ENCODE measurements at regions not wholly inside any gene's neighbourhood (a gene's known extent, or its start where the extent isn't known, plus 50 kb on each side); places are given as distances from the start of the nearest gene placed in this dataset.

DNA sequence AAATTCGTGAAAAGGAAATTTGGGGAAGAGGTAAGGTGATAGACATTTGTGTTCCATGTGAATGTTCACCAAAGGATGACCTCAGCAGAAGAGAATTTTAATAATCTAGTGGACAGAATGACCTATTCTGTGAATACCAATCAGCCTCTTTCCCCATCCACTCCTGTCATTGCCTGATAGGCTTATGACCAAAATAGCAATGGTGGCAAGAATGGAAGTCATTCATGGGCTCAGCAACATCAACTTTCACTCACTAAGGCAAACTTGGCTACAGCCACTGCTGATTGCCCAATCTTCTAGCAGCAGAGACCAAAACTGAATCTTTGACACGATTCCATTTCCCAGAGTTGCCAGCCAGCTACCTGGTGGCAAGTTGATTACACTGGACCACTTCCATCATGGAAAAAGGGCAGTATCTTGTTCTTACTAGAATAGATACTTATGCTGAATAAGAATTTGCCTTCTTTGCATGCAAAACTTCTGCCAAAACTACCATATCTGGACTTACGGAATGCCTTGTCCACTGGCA is 348.7 kb upstream of the PBX1 start:
- no peak overlapping the region for H3K9ac ChIP-seq (ENCODE audit: low read depth, low read length)
- no peak overlapping the region for H3K27ac ChIP-seq (ENCODE audit: low read length)
- no peak overlapping the region for H3K4me3 ChIP-seq (ENCODE audit: low read length)
- no peaks in the 10 kb centered on the region for H3K27me3 ChIP-seq (ENCODE audit: insufficient read depth, low read length)
- no peaks in the 10 kb centered on the region for H3K36me3 ChIP-seq (ENCODE audit: insufficient read depth, low read depth, low read length)
- no peaks in the 10 kb centered on the region for H3K4me1 ChIP-seq (ENCODE audit: insufficient read depth, low read length)
- H3K9me3 ChIP-seq (ENCODE audit: insufficient read depth, low read depth, low read length): peaks cover 8% of the 10 kb centered on the region

DNA sequence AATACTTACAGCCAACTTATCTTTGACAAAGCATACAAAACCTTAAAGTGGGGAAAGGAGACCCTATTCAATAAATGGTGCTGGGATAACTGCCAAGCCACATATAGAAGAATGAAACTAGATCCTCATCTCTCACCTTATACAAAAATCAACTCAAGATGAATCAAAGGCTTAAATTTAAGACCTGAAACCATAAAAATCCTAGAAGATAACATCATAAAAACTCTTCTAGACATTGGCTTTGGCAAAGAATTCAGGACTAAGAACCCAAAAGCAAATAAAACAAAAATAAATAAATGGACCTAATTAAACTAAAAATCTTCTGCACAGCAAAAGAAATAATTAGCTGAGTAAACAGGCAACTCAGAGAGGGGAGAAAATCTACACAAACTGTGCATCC is 335.6 kb upstream of the PBX1 start:
- no peaks in the 10 kb centered on the region for H3K36me3 ChIP-seq (ENCODE audit: insufficient read depth, low read depth, low read length)
- H3K9me3 ChIP-seq (ENCODE audit: insufficient read depth, low read depth, low read length): no peaks in the 10 kb centered on the region
- no peaks in the 10 kb centered on the region for H3K27me3 ChIP-seq (ENCODE audit: insufficient read depth, low read length)
- peaks cover 6% of the 10 kb centered on the region; the same call in 1 of the 2 replicates for H3K4me1 ChIP-seq (ENCODE audit: insufficient read depth, low read length)
- H3K27ac ChIP-seq (ENCODE audit: low read length): no peak overlapping the region
- no peak overlapping the region for H3K9ac ChIP-seq (ENCODE audit: low read depth, low read length)
- H3K4me3 ChIP-seq (ENCODE audit: low read length): no peak overlapping the region

DNA sequence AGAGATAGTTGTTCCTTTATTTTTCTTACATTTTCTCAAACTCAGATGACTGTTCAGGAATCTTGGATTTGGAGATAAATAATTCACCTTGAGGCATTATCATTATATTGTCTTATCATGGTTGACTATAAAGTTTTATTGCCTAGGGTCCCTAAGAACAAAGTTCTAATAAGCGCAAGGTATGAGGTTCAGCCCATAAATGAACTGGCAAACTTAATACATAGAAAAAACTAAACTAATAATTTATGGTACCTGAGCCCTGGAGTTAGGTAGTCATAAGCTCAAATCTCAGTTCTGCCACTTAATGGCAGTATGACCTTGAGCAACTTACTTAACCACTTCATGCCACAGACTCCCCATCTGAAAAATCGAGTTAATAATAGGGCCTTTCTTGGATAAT is 334.0 kb upstream of the PBX1 start:
- H3K36me3 ChIP-seq (ENCODE audit: insufficient read depth, low read depth, low read length): no peaks in the 10 kb centered on the region
- no peak overlapping the region for H3K9ac ChIP-seq (ENCODE audit: low read depth, low read length)
- H3K27ac ChIP-seq (ENCODE audit: low read length): no peak overlapping the region
- no peaks in the 10 kb centered on the region for H3K9me3 ChIP-seq (ENCODE audit: insufficient read depth, low read depth, low read length)
- peaks cover 6% of the 10 kb centered on the region; the same call in 1 of the 2 replicates for H3K4me1 ChIP-seq (ENCODE audit: insufficient read depth, low read length)
- H3K4me3 ChIP-seq (ENCODE audit: low read length): no peak overlapping the region
- H3K27me3 ChIP-seq (ENCODE audit: insufficient read depth, low read length): no peaks in the 10 kb centered on the region

DNA sequence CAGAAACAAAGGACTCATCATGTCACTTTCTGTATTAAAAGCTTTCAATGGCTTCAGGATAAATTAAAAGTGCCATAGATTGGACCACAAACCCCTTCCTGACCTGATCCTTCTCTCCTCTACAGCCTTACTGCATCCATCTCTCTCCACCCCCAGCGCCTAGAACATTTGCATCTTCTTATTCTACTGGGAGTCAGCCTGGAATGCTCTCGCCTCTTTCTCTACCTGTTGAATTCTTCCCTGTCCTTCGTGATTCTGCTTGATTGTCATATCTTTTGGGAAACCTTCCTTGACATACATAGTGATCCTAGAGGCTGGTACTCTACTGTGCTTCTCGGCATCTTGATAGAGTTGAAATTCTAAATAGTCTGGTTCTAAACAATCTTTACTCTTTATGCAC is 332.0 kb upstream of the PBX1 start:
- no peaks in the 10 kb centered on the region for H3K9me3 ChIP-seq (ENCODE audit: insufficient read depth, low read depth, low read length)
- no peaks in the 10 kb centered on the region for H3K36me3 ChIP-seq (ENCODE audit: insufficient read depth, low read depth, low read length)
- no peaks in the 10 kb centered on the region for H3K27me3 ChIP-seq (ENCODE audit: insufficient read depth, low read length)
- H3K4me3 ChIP-seq (ENCODE audit: low read length): no peak overlapping the region
- H3K27ac ChIP-seq (ENCODE audit: low read length): no peak overlapping the region
- peaks cover 6% of the 10 kb centered on the region; the same call in 1 of the 2 replicates for H3K4me1 ChIP-seq (ENCODE audit: insufficient read depth, low read length)
- H3K9ac ChIP-seq (ENCODE audit: low read depth, low read length): no peak overlapping the region

DNA sequence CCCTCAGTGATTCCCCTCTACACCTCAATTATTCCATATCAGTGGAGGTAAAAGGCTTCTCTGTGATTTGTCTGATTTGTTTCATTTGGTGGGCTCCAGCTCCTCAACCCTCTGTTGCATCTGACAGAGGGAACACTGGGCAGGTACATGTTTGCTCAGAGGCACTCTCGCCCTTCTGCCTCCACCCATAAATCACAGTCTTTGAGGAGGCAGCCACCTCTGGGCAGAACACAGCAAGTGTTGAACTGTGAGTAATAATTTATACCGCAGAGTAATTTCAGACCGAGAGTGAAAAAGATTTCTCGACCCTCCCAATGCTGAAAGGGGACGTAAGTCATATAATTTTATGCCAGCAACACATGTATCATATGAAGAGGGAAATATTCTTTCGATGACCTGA is 330.1 kb upstream of the PBX1 start:
- Histone ChIP-seq H3K36me3 (ENCODE audit: insufficient read depth, low read depth, low read length) (no peaks in the 10 kb centered on the region), H3K27me3 (ENCODE audit: insufficient read depth, low read length) (no peaks in the 10 kb centered on the region), H3K27ac (ENCODE audit: low read length) (no peak overlapping the region), H3K9ac (ENCODE audit: low read depth, low read length) (no peak overlapping the region), H3K4me1 (ENCODE audit: insufficient read depth, low read length) (peaks cover 6% of the 10 kb centered on the region; the same call in 1 of the 2 replicates), H3K4me3 (ENCODE audit: low read length) (no peak overlapping the region), H3K9me3 (ENCODE audit: insufficient read depth, low read depth, low read length) (no peaks in the 10 kb centered on the region)

DNA sequence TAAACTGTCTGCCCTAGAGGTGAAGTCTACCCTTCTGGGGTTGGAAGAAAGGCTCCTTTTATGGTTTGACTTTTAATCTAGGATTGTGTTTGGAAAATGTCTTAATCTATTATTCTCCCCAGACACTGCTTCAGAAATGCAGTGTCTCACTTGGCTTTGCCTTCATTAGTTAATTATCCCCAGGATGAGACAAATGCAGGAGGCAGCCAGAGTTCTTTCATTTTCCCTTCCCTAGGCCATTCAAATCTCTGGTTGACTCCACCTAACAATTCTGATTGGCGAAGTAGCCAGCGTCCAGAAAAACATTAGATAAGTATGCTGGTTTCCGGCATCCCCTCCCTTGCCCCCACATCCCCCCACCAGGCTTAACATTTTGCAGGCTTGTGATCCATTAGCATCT is 325.8 kb upstream of the PBX1 start:
- Histone ChIP-seq H3K9me3 (ENCODE audit: insufficient read depth, low read depth, low read length) (peaks cover 3% of the 10 kb centered on the region; the same call in 1 of the 2 replicates), H3K27me3 (ENCODE audit: insufficient read depth, low read length) (no peaks in the 10 kb centered on the region), H3K9ac (ENCODE audit: low read depth, low read length) (no peak overlapping the region), H3K4me3 (ENCODE audit: low read length) (no peak overlapping the region), H3K27ac (ENCODE audit: low read length) (no peak overlapping the region), H3K4me1 (ENCODE audit: insufficient read depth, low read length) (peaks cover under 1% of the 10 kb centered on the region; the same call in 1 of the 2 replicates), H3K36me3 (ENCODE audit: insufficient read depth, low read depth, low read length) (no peaks in the 10 kb centered on the region)

DNA sequence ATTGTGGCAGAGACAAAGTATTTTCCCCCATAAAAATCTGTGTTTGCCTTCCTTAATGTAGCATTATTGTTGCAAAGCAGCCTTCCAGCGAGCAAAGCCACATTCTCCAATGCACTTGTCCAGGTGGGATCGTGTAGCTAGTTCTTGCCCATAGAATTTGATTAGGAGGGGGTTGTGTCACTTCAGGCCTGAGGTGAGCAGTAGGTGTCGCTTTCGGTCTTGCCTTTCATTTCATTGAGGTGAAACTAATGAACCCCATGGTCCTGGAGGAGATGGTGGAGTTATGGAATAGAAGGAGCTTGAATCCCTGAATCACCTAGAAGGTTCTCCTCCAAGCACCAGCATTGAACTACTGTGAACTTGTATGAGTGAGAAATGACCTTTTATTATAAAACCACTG is 318.9 kb upstream of the PBX1 start:
- Histone ChIP-seq H3K27ac (ENCODE audit: low read length) (no peak overlapping the region), H3K4me3 (ENCODE audit: low read length) (no peak overlapping the region), H3K27me3 (ENCODE audit: insufficient read depth, low read length) (no peaks in the 10 kb centered on the region), H3K9me3 (ENCODE audit: insufficient read depth, low read depth, low read length) (no peaks in the 10 kb centered on the region; the same call in 1 of the 2 replicates), H3K36me3 (ENCODE audit: insufficient read depth, low read depth, low read length) (no peaks in the 10 kb centered on the region), H3K4me1 (ENCODE audit: insufficient read depth, low read length) (no peaks in the 10 kb centered on the region), H3K9ac (ENCODE audit: low read depth, low read length) (no peak overlapping the region)

DNA sequence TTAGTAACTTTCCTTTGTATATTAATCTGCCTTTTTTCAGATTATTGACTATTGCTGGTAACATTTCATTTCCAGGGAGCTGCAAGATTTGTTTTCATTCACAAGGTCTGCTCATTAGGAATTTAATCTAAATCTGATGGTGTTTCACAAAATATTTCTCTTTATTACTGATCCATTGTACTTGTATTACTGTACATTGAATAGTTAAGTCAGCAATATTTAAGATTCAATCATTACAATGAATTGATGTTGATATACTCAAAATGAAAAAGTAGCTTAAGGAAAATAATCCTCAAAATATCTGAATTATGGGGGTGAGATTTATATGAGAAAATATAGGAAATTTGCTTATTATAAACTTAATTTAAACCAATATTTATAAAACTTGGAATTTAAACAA is 308.6 kb upstream of the PBX1 start:
- no peak overlapping the region for H3K4me3 ChIP-seq (ENCODE audit: low read length)

DNA sequence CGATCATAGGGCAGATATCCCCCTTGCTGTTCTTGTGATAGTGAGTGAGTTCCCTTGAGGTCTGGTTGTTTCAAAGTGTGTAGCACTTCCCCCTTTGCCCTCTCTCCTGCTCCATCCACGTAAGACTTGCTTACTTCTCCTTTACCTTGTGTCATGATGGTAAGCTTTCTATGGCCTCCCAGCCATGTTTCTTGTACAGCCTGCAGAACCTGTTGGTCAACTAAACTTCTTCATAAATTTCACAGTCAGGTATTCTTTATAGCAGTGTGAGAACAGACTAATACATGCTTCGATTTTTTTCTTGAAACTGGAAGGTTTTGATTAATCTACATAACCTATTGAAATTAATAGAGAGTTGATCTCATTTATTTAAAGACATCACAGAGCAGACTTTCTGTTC is 302.5 kb upstream of the PBX1 start:
- Histone ChIP-seq H3K4me1 (ENCODE audit: insufficient read depth, low read length) (no peaks in the 10 kb centered on the region), H3K4me3 (ENCODE audit: low read length) (no peak overlapping the region), H3K9ac (ENCODE audit: low read depth, low read length) (no peak overlapping the region), H3K27ac (ENCODE audit: low read length) (no peak overlapping the region), H3K9me3 (ENCODE audit: insufficient read depth, low read depth, low read length) (no peaks in the 10 kb centered on the region), H3K36me3 (ENCODE audit: insufficient read depth, low read depth, low read length) (no peaks in the 10 kb centered on the region), H3K27me3 (ENCODE audit: insufficient read depth, low read length) (no peaks in the 10 kb centered on the region)

More for the DNA sequence above, 308.6 kb upstream of the PBX1 start:
- H3K9me3 ChIP-seq (ENCODE audit: insufficient read depth, low read depth, low read length): no peaks in the 10 kb centered on the region; the same call in 1 of the 2 replicates
- no peaks in the 10 kb centered on the region for H3K4me1 ChIP-seq (ENCODE audit: insufficient read depth, low read length)
- no peaks in the 10 kb centered on the region for H3K36me3 ChIP-seq (ENCODE audit: insufficient read depth, low read depth, low read length)
- no peak overlapping the region for H3K9ac ChIP-seq (ENCODE audit: low read depth, low read length)
- no peaks in the 10 kb centered on the region for H3K27me3 ChIP-seq (ENCODE audit: insufficient read depth, low read length)
- H3K27ac ChIP-seq (ENCODE audit: low read length): no peak overlapping the region

DNA sequence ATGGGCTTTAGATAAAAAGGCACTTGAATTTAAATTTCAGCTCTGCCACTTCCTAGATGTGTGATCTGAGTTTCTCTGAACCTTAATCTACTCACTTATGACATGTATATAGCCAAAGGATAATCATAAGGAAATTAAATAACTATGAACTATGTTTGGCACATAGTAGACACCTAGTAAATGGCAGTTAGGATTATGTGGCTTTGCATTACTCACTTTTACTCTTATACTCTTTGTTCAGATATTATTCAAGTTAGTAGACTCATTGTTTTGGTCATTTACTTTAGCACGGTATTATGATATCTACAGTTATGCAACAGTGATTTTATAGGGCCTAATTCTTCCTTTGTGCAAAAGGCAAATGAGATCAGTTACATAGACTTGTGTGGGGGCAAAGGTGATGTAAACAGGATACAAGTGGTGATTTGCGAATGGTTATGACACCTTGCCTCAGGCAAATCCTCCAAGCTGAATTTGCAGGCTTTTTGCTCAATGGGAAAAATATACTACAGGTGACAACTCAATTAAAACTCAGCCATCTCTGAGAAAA is 297.2 kb upstream of the PBX1 start:
- Histone ChIP-seq H3K9me3 (ENCODE audit: insufficient read depth, low read depth, low read length) (no peaks in the 10 kb centered on the region), H3K36me3 (ENCODE audit: insufficient read depth, low read depth, low read length) (no peaks in the 10 kb centered on the region)

DNA sequence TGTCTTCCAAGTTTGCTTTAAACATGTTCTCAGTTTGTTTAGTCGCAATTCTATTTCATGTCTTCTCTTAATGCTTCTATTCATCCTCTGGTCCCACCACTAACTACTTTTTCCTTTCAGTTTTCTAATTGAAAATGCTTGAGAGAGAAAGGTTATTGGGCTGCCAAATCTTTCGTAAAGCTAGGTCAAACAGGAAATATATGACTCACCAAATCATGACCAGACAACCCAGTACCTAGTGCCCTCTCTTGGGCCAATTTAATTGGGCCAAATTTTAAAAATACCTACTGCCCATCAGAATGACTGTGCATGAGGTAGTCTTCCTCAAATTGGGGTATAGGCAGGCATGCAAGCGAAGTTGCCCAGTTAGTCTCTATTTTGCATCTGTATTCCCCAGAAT is 295.4 kb upstream of the PBX1 start:
- no peak overlapping the region for H3K4me3 ChIP-seq (ENCODE audit: low read length)
- H3K9ac ChIP-seq (ENCODE audit: low read depth, low read length): no peak overlapping the region
- H3K27me3 ChIP-seq (ENCODE audit: insufficient read depth, low read length): no peaks in the 10 kb centered on the region
- no peaks in the 10 kb centered on the region for H3K4me1 ChIP-seq (ENCODE audit: insufficient read depth, low read length)
- H3K27ac ChIP-seq (ENCODE audit: low read length): no peak overlapping the region
- no peaks in the 10 kb centered on the region for H3K36me3 ChIP-seq (ENCODE audit: insufficient read depth, low read depth, low read length)
- H3K9me3 ChIP-seq (ENCODE audit: insufficient read depth, low read depth, low read length): no peaks in the 10 kb centered on the region

More for the DNA sequence above, 297.2 kb upstream of the PBX1 start:
- Histone ChIP-seq H3K27ac (ENCODE audit: low read length) (no peak overlapping the region), H3K4me3 (ENCODE audit: low read length) (no peak overlapping the region), H3K27me3 (ENCODE audit: insufficient read depth, low read length) (no peaks in the 10 kb centered on the region), H3K9ac (ENCODE audit: low read depth, low read length) (no peak overlapping the region), H3K4me1 (ENCODE audit: insufficient read depth, low read length) (no peaks in the 10 kb centered on the region)

DNA sequence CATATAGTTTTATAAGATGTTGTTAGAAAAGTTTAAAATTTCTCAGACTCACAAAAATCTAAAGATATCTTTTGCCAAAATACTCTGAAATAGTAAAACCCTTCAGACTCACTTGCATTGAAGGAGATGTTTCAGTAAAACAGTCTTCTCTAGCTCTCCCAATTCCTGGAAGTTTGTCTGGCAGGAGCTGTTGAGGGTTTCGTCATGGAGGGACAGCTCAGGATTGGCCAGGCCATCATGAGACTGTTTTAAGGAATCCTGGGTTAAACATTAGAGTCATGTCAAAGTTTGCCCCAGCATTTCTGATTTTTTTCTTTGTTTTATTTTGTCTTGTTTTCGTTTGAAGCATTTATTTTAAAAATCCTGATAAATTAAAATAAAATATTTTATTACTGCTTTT is 293.8 kb upstream of the PBX1 start:
- H3K36me3 ChIP-seq (ENCODE audit: insufficient read depth, low read depth, low read length): no peaks in the 10 kb centered on the region
- H3K4me3 ChIP-seq (ENCODE audit: low read length): no peak overlapping the region
- H3K9me3 ChIP-seq (ENCODE audit: insufficient read depth, low read depth, low read length): no peaks in the 10 kb centered on the region
- H3K27ac ChIP-seq (ENCODE audit: low read length): no peak overlapping the region
- no peaks in the 10 kb centered on the region for H3K27me3 ChIP-seq (ENCODE audit: insufficient read depth, low read length)
- no peak overlapping the region for H3K9ac ChIP-seq (ENCODE audit: low read depth, low read length)
- H3K4me1 ChIP-seq (ENCODE audit: insufficient read depth, low read length): no peaks in the 10 kb centered on the region

All from iPS-20b (cell line).